Caco-2 (cell line): ENCODE measurements at regions not wholly inside any gene's neighbourhood (a gene's known extent, or its start where the extent isn't known, plus 50 kb on each side); places are given as distances from the start of the nearest gene placed in this dataset.

ENCODE experiments used
- BruUV-seq: library from RNA; stranded (reverse); fragments of 400-500 nt; replicated peaks from 2 replicates; lab custom pipeline; 2021; lab: Mats Ljungman, UMichigan
- CTCF ChIA-PET: fragments of 300-600 bp; sonication (Branson Sonifier 250); formaldehyde crosslinking; loops from one replicate; lab custom pipeline; 2022; ENCODE audit warnings: antibody characterized with exemption; lab: Charles Lee
- POLR2A ChIA-PET: fragments of 300-600 bp; sonication (Branson Sonifier 250); formaldehyde crosslinking; loops from one replicate; lab custom pipeline; 2022; ENCODE audit warnings: antibody characterized with exemption; lab: Charles Lee
- DNase-seq, 2 experiments: peaks; one replicate each; pipeline versions ENCODE4 v3.0.0 to v3.0.0-alpha.2; 2020 to 2022
- H3K27me3 ChIP-seq: replicated peaks from 2 replicates; pipeline ENCODE4 v1.6.0; 2011; ENCODE audit warnings: low read length; ENCODE audit not compliant: control insufficient read depth, insufficient read depth
- H3K36me3 ChIP-seq: 2 replicates; pipeline ENCODE4 v1.5.1; 2011; ENCODE audit warnings: low read length; ENCODE audit not compliant: control insufficient read depth, insufficient read depth
- H3K4me1 ChIP-seq: fragments of 250-450 bp; sonication (Bioruptor Pico); 2 replicates; pipeline ENCODE4 v1.5.1; 2020; ENCODE audit warnings: mild to moderate bottlenecking
- H3K4me3 ChIP-seq: 2 replicates; pipeline ENCODE4 v1.5.1; 2011; ENCODE audit warnings: low read depth, mild to moderate bottlenecking, control low read depth, low read length
- H3K9me3 ChIP-seq: fragments of 250-450 bp; sonication (Bioruptor Pico); 2 replicates; pipeline ENCODE4 v1.5.1; 2020; ENCODE audit warnings: mild to moderate bottlenecking, moderate library complexity
- H3K27ac Mint-ChIP-seq: one replicate; pipeline ENCODE4 v1.8.0; 2022; ENCODE audit warnings: mixed read lengths; ENCODE audit not compliant: unreplicated experiment
- H3K27me3 Mint-ChIP-seq: one replicate; pipeline ENCODE4 v1.8.0; 2022; ENCODE audit warnings: mixed read lengths; ENCODE audit not compliant: insufficient read depth, unreplicated experiment
- H3K36me3 Mint-ChIP-seq: one replicate; pipeline ENCODE4 v1.8.0; 2022; ENCODE audit warnings: mild to moderate bottlenecking, mixed read lengths; ENCODE audit not compliant: insufficient read depth, unreplicated experiment
- H3K4me1 Mint-ChIP-seq: one replicate; pipeline ENCODE4 v1.8.0; 2022; ENCODE audit warnings: low read depth, mixed read lengths; ENCODE audit not compliant: unreplicated experiment
- H3K4me3 Mint-ChIP-seq: one replicate; pipeline ENCODE4 v1.8.0; 2022; ENCODE audit warnings: mild to moderate bottlenecking, moderate library complexity, mixed read lengths; ENCODE audit not compliant: unreplicated experiment
- H3K9me3 Mint-ChIP-seq: one replicate; pipeline ENCODE4 v1.8.0; 2022; ENCODE audit warnings: mixed read lengths; ENCODE audit not compliant: unreplicated experiment
- intact Hi-C: fragments of 100-400 bp; cut with micrococcal nuclease; formaldehyde crosslinking; loops from one replicate; pipeline ENCODE4 v1.10.0; 2022; ENCODE audit not compliant: unreplicated experiment
- TF ChIP-seq, protein P1 (sequence below), 2 experiments: fragments of 200-600 bp in 1 of 2; IDR thresholded peaks; 1 replicate in 1 of 2; 2 replicates in 1 of 2; pipeline versions ENCODE4 v1.5.1 to v1.8.0; 2011 to 2022; ENCODE audit warnings: antibody characterized with exemption in 1 of 2, control low read depth in 1 of 2, inconsistent platforms in 1 of 2, low read depth in 1 of 2, low read length in 1 of 2, mild to moderate bottlenecking in 1 of 2, moderate library complexity in 1 of 2; ENCODE audit not compliant: insufficient read depth in 1 of 2, severe bottlenecking in 1 of 2, unreplicated experiment in 1 of 2

DNA sequence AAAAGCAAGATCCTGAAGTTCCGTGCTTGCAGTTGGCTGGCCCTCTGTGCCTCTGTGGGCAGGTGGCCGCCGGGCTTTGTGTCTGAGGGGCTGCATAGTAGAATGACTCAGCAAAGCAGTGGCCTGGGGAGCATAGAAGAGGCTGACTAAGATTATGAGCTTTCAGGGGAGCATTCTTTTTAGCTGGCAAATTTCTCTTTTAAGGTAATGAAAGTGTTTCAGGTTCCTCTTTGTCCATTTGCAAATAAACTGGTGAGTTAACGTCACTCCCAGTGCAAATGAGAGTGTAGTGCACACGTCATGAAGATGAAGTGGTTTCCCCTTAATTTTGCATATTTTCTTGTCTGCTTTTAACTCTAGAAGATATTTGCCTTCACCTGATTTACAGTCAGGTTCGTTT lies 98.6 kb downstream of the BCL2L11 start:
- TF ChIP-seq, protein P1, sequence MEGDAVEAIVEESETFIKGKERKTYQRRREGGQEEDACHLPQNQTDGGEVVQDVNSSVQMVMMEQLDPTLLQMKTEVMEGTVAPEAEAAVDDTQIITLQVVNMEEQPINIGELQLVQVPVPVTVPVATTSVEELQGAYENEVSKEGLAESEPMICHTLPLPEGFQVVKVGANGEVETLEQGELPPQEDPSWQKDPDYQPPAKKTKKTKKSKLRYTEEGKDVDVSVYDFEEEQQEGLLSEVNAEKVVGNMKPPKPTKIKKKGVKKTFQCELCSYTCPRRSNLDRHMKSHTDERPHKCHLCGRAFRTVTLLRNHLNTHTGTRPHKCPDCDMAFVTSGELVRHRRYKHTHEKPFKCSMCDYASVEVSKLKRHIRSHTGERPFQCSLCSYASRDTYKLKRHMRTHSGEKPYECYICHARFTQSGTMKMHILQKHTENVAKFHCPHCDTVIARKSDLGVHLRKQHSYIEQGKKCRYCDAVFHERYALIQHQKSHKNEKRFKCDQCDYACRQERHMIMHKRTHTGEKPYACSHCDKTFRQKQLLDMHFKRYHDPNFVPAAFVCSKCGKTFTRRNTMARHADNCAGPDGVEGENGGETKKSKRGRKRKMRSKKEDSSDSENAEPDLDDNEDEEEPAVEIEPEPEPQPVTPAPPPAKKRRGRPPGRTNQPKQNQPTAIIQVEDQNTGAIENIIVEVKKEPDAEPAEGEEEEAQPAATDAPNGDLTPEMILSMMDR (IDR thresholded peaks at IDR 0.05; ENCODE audit: insufficient read depth in 1 of 2, low read depth in 1 of 2, low read length in 1 of 2, severe bottlenecking in 1 of 2, unreplicated experiment in 1 of 2), result no peak
- peaks cover 23% of the 10 kb centered on the region for H3K9me3 Mint-ChIP-seq
- H3K36me3 ChIP-seq, result no peaks in the 10 kb centered on the region
- H3K4me1 Mint-ChIP-seq, result no peaks in the 10 kb centered on the region
- no TSS peak for BruUV-seq
- H3K36me3 Mint-ChIP-seq, result peaks cover 5% of the 10 kb centered on the region
- H3K9me3 ChIP-seq, result peaks cover 6% of the 10 kb centered on the region
- H3K4me3 Mint-ChIP-seq, result no peak overlapping the region
- no peaks in the 10 kb centered on the region for H3K4me1 ChIP-seq
- CTCF ChIA-PET, result no interaction called here
- POLR2A ChIA-PET, result no interaction called here
- H3K27me3 ChIP-seq, result no peaks in the 10 kb centered on the region
- H3K27ac Mint-ChIP-seq, result no peak overlapping the region
- DNase-seq, result no peak
- no peaks in the 10 kb centered on the region for H3K27me3 Mint-ChIP-seq
- H3K4me3 ChIP-seq, result no peak overlapping the region
- intact Hi-C loops, result no loop called here

DNA sequence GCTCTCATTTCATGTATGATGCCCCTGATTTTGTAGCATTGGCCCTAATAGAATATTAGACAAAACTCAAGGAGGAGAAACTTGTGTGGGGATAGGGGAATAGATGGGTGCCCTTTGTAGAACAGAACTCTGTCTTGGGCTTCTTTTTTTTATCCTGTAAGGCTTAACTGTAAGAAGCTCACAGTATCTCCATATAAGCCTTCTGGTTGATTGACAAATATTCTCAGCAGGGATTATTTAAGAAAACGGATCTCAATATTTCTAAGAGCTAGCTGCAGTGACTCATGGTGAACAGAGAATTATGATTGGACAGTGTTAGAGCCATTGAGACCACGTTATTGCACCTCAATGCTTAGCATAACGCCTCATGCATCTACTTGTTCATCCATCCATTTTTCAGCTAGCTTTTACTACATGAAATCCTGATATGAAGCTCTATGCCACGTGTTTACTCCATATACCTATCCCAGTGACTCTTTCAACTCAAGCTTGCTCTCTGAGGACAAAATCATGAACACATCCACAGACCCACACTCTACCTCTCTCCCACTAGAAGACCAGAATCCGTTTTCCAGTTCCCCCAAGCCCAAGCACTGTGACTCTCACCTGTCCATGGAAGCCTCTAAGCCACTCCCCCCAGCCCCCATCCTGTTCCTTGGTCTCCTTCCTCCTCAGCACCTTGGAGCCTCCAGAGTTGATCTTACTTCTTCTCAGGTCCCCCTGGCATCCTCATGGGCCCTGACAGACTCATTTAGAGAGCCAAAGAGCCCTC lies 99.2 kb downstream of the BCL2L11 start:
- no peaks in the 10 kb centered on the region; the same call in 1 of the 2 replicates for H3K9me3 ChIP-seq
- Mint-ChIP-seq H3K4me1 (no peaks in the 10 kb centered on the region), H3K4me3 (no peak overlapping the region), H3K27ac (no peak overlapping the region), H3K36me3 (peaks cover 5% of the 10 kb centered on the region), H3K9me3 (peaks cover 19% of the 10 kb centered on the region), H3K27me3 (no peaks in the 10 kb centered on the region)
- H3K36me3 ChIP-seq, result no peaks in the 10 kb centered on the region
- TF ChIP-seq, protein P1 (IDR thresholded peaks at IDR 0.05; ENCODE audit: insufficient read depth in 1 of 2, low read depth in 1 of 2, low read length in 1 of 2, severe bottlenecking in 1 of 2, unreplicated experiment in 1 of 2), result no peak
- no peak for DNase-seq
- H3K4me1 ChIP-seq, result no peaks in the 10 kb centered on the region
- no TSS peak for BruUV-seq
- H3K4me3 ChIP-seq, result no peak overlapping the region
- intact Hi-C loops, result no loop called here
- ChIA-PET CTCF (no interaction called here), POLR2A (no interaction called here)
- no peaks in the 10 kb centered on the region for H3K27me3 ChIP-seq

DNA sequence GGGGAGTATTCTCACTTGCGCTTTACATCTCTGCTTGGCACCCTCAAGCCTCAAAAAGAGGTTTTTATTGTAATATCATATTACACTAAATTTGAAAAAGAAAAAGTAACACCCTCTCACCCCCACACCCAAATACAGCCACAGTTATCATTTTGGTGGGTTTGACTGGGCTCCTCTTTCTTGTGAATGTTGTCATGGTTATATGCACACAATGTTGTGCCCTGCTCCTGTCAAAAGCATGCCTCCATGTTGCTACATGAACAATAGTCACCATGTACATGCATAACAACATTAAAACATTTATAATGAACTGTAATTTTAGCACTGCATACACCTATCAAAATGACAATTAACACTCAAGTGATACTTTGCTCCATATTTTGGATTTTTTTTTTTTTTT lies 100.2 kb downstream of the BCL2L11 start:
- DNase-seq, result no peak
- no peaks in the 10 kb centered on the region for H3K4me1 Mint-ChIP-seq
- H3K27me3 Mint-ChIP-seq, result no peaks in the 10 kb centered on the region
- Histone ChIP-seq H3K9me3 (no peaks in the 10 kb centered on the region), H3K4me3 (no peak overlapping the region), H3K27me3 (no peaks in the 10 kb centered on the region), H3K36me3 (no peaks in the 10 kb centered on the region), H3K4me1 (no peaks in the 10 kb centered on the region)
- intact Hi-C loops, result no loop called here
- ChIA-PET CTCF (no interaction called here), POLR2A (no interaction called here)
- TF ChIP-seq, protein P1 (IDR thresholded peaks at IDR 0.05; ENCODE audit: insufficient read depth in 1 of 2, low read depth in 1 of 2, low read length in 1 of 2, severe bottlenecking in 1 of 2, unreplicated experiment in 1 of 2), result no peak
- H3K36me3 Mint-ChIP-seq, result peaks cover 5% of the 10 kb centered on the region
- H3K27ac Mint-ChIP-seq, result no peak overlapping the region
- no TSS peak for BruUV-seq
- H3K4me3 Mint-ChIP-seq, result no peak overlapping the region
- peaks cover 24% of the 10 kb centered on the region for H3K9me3 Mint-ChIP-seq
